Endothelial cell of umbilical vein (primary cell): ENCODE measurements at regions not wholly inside any gene's neighbourhood (a gene's known extent, or its start where the extent isn't known, plus 50 kb on each side); places are given as distances from the start of the nearest gene placed in this dataset.

Experiments used
- BruUV-seq: library from RNA; stranded (reverse); fragments of 400-500 nt; replicated peaks from 2 replicates; lab custom pipeline; 2021; lab: Mats Ljungman, UMichigan
- CTCF ChIA-PET: fragments of 300-600, 350-600 bp; sonication (Branson Sonifier 250); formaldehyde crosslinking; loops from one replicate; lab custom pipeline; 2021; ENCODE audit warnings: antibody characterized with exemption, inconsistent platforms; lab: Charles Lee
- POLR2A ChIA-PET: fragments of 300-600, 350-600 bp; sonication (Branson Sonifier 250); formaldehyde crosslinking; loops from one replicate; lab custom pipeline; 2021; ENCODE audit warnings: antibody characterized with exemption, inconsistent platforms; lab: Charles Lee
- DNase-seq: peaks from one replicate; pipeline ENCODE4 v3.0.0-alpha.2; 2011; ENCODE audit warnings: low read depth, low spot score
- FAIRE-seq: peaks from 2 replicates; lab custom pipeline; 2011; peaks lifted over from hg19 to GRCh38; lab: Jason Lieb, UNC
- H2AFZ ChIP-seq: 2 replicates; pipeline ENCODE4 v1.6.0; 2012; ENCODE audit warnings: low read depth, low read length, control low read depth, inconsistent platforms
- H3K27ac ChIP-seq: 2 replicates; pipeline ENCODE4 v1.5.1; 2011; ENCODE audit warnings: low read depth, mild to moderate bottlenecking, control low read depth, low read length, moderate library complexity; ENCODE audit not compliant: insufficient read depth
- H3K27me3 ChIP-seq, 2 experiments: 2 replicates each; pipeline versions ENCODE4 v1.6.0 to v1.6.1; 2011; ENCODE audit warnings: low read length in 2 of 2, mixed read lengths in 1 of 2; ENCODE audit not compliant: control insufficient read depth in 2 of 2, insufficient read depth in 2 of 2
- H3K36me3 ChIP-seq, 2 experiments: 2 replicates in 1 of 2; 3 replicates in 1 of 2; pipeline ENCODE4 v1.5.1; 2011; ENCODE audit warnings: low read length in 2 of 2, mild to moderate bottlenecking in 1 of 2, moderate library complexity in 1 of 2; ENCODE audit not compliant: control insufficient read depth in 2 of 2, insufficient read depth in 2 of 2; ENCODE audit errors: extremely low read depth in 1 of 2
- H3K4me1 ChIP-seq: 3 replicates; pipeline ENCODE4 v1.5.1; 2011; ENCODE audit warnings: mild to moderate bottlenecking, low read length; ENCODE audit not compliant: control insufficient read depth, insufficient read depth; ENCODE audit errors: extremely low read depth
- H3K4me2 ChIP-seq: 2 replicates; pipeline ENCODE4 v1.6.1; 2011; ENCODE audit warnings: low read length, control low read depth, mixed read lengths; ENCODE audit not compliant: insufficient read depth
- H3K4me3 ChIP-seq, 3 experiments: fragments of 200-600 bp in 1 of 3; sonication (generic), shearing (Covaris generic) in 1 of 3; replicated peaks in 1 of 3; 2 replicates each; pipeline ENCODE4 v1.5.1; 2011 to 2016; ENCODE audit warnings: control low read depth in 3 of 3, low read length in 3 of 3, mild to moderate bottlenecking in 2 of 3, inconsistent platforms in 1 of 3, low read depth in 1 of 3, moderate library complexity in 1 of 3; ENCODE audit not compliant: insufficient read depth in 1 of 3
- H3K79me2 ChIP-seq: 2 replicates; pipeline ENCODE4 v1.6.0; 2012; ENCODE audit warnings: low read length, inconsistent platforms; ENCODE audit not compliant: control insufficient read depth, insufficient read depth
- H3K9ac ChIP-seq: replicated peaks from 2 replicates; pipeline ENCODE3; 2011; ENCODE audit warnings: low read length, control low read depth; ENCODE audit not compliant: insufficient read depth; ENCODE audit errors: extremely low read depth
- H3K9me1 ChIP-seq: replicated peaks from 3 replicates; pipeline ENCODE4 v1.6.0; 2011; ENCODE audit warnings: mild to moderate bottlenecking, low read length; ENCODE audit not compliant: control insufficient read depth, insufficient read depth; ENCODE audit errors: extremely low read depth
- H3K9me3 ChIP-seq: replicated peaks from 2 replicates; pipeline ENCODE4 v1.5.1; 2012; ENCODE audit warnings: low read length, inconsistent platforms; ENCODE audit not compliant: control insufficient read depth, insufficient read depth
- H4K20me1 ChIP-seq: replicated peaks from 2 replicates; pipeline ENCODE3; 2011; ENCODE audit warnings: mild to moderate bottlenecking, low read length; ENCODE audit not compliant: control insufficient read depth, insufficient read depth; ENCODE audit errors: extremely low read depth
- EZH2 ChIP-seq: IDR thresholded peaks from 2 replicates; pipeline ENCODE4 v1.6.1; 2012; ENCODE audit warnings: borderline replicate concordance, low read depth, mild to moderate bottlenecking, moderate library complexity, low read length, inconsistent platforms; ENCODE audit not compliant: severe bottlenecking
- FOS ChIP-seq: IDR thresholded peaks from 2 replicates; pipeline ENCODE4 v1.6.1; 2011; ENCODE audit warnings: mild to moderate bottlenecking, low read length, moderate library complexity, borderline replicate concordance; ENCODE audit not compliant: insufficient read depth
- GATA2 ChIP-seq: IDR thresholded peaks from 2 replicates; pipeline ENCODE4 v1.7.0; 2011; ENCODE audit warnings: low read depth, mild to moderate bottlenecking, moderate library complexity, mixed read lengths, low read length; ENCODE audit not compliant: insufficient read length, insufficient read depth
- JUN ChIP-seq: IDR thresholded peaks from 2 replicates; pipeline ENCODE4 v1.6.1; 2011; ENCODE audit warnings: borderline replicate concordance, low read depth; ENCODE audit not compliant: insufficient read length, insufficient read depth
- MYC ChIP-seq: IDR thresholded peaks from one replicate; pipeline ENCODE4 v1.6.1; 2011; ENCODE audit warnings: mild to moderate bottlenecking, low read depth, low read length
- POLR2A ChIP-seq: IDR thresholded peaks from 2 replicates; pipeline ENCODE4 v1.6.1; 2012; ENCODE audit warnings: low read depth, mild to moderate bottlenecking, control low read depth, low read length
- POLR2AphosphoS5 ChIP-seq: IDR thresholded peaks from 2 replicates; pipeline ENCODE4 v1.6.1; 2012; ENCODE audit warnings: low read depth, mild to moderate bottlenecking, control low read depth, low read length, moderate library complexity; ENCODE audit not compliant: insufficient read depth
- dilution Hi-C: fragments of 300-500 bp; cut with MboI; formaldehyde crosslinking; loops from one replicate; pipeline ENCODE4 v1.15.0; 2019; ENCODE audit warnings: low sequenced_read_pairs; ENCODE audit not compliant: extremely low pct_ligation_motif_present
- intact Hi-C: fragments of 100-400 bp; cut with micrococcal nuclease; formaldehyde crosslinking; loops from one replicate; pipeline ENCODE4 v1.10.0; 2022
- TF ChIP-seq, protein P1 (sequence below): IDR thresholded peaks from 2 replicates; pipeline ENCODE4 v1.6.1; 2011; ENCODE audit not compliant: insufficient read depth, insufficient read length
- TF ChIP-seq, protein P2 (sequence below), 2 donors: IDR thresholded peaks; 1 replicate in 1 of 2; 2 replicates in 1 of 2; pipeline ENCODE4 v1.5.1; 2011; ENCODE audit warnings: low read length in 2 of 2, mild to moderate bottlenecking in 2 of 2, moderate library complexity in 2 of 2, control low read depth in 1 of 2, inconsistent platforms in 1 of 2, low read depth in 1 of 2; ENCODE audit not compliant: insufficient read depth in 1 of 2; ENCODE audit errors: extremely low read depth in 1 of 2

DNA sequence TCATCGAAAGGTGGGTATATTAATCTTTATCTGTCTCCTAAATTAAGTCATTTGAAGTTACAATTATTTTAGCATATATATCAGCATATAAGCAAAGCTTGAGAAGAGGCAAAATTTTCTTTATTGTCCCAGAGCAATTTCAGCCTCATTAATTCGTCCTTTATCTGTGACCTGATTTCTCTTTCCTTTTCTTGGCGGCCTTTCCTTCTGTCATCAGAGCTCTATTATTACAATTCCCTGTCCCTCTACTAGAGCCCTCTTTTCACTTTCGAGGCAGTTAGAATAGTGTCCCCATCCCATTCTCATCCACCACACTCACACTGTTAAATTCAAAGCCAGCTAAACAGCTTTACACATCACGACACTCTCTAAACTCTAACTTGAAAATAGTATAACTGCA lies 1293.2 kb upstream of the FAM98A start:
- CTCF ChIA-PET = no interaction called here
- intact Hi-C loops = no loop called here
- Histone ChIP-seq H3K36me3 (no peaks in the 10 kb centered on the region), H3K9me3 (peaks cover under 1% of the 10 kb centered on the region), H3K4me2 (no peak overlapping the region), H3K27me3 (no peaks in the 10 kb centered on the region), H4K20me1 (no peaks in the 10 kb centered on the region), H2AFZ (no peak overlapping the region), H3K4me3 (no peak overlapping the region), H3K9me1 (no peaks in the 10 kb centered on the region), H3K79me2 (no peaks in the 10 kb centered on the region), H3K9ac (no peak overlapping the region), H3K27ac (no peak overlapping the region), H3K4me1 (no peaks in the 10 kb centered on the region)
- POLR2A ChIA-PET = no interaction called here
- DNase-seq = no peak
- BruUV-seq = no TSS peak
- no peak for TF ChIP-seq EZH2
- no peak for TF ChIP-seq MYC
- TF ChIP-seq, protein P1, sequence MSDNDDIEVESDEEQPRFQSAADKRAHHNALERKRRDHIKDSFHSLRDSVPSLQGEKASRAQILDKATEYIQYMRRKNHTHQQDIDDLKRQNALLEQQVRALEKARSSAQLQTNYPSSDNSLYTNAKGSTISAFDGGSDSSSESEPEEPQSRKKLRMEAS = no peak
- no peak for TF ChIP-seq POLR2A
- FAIRE-seq = no peak
- dilution Hi-C loops = no loop called here

DNA sequence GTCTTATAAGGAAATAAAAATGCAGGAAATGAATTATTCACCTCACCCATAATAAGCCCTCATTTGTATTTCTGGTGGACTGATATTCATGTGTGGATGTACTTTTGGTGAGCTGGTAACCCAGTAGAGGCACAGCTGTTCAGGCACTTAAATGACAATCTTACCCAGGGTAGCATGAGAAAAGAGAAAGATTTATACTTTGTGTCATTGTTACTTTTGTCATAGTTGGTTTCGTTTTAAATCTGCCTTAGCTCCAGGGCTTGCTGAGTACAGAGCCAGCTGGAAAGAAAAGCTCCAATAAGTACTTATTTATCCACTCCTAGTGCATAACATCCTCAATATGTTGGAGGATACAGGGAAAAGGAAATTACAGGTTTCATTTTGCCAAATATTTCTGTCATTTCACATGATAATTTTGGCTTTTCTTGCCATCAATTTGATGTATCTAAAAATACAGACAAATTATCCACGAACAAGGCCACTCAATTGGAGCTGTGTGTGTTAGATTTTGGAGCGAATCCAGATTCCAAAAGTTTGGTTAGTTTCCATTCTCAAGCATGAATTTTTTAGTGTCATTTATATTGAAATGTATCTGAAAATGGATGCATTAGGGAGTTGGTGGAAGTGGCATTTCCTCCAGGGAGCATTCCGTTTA lies 1276.1 kb upstream of the FAM98A start:
- peaks cover 2% of the 10 kb centered on the region for H3K9me3 ChIP-seq
- H3K36me3 ChIP-seq = no peaks in the 10 kb centered on the region
- no peaks in the 10 kb centered on the region for H3K9me1 ChIP-seq
- H3K4me1 ChIP-seq = no peaks in the 10 kb centered on the region
- H3K27ac ChIP-seq = no peak overlapping the region
- DNase-seq = no peak
- POLR2A ChIA-PET = no interaction called here
- dilution Hi-C loops (no loop called here), intact Hi-C loops (no loop called here)
- H3K79me2 ChIP-seq = no peaks in the 10 kb centered on the region
- H2AFZ ChIP-seq = no peak overlapping the region
- no peaks in the 10 kb centered on the region for H4K20me1 ChIP-seq
- H3K27me3 ChIP-seq = no peaks in the 10 kb centered on the region
- TF ChIP-seq EZH2 = no peak
- TF ChIP-seq, protein P1 = no peak
- no peak for TF ChIP-seq MYC
- TF ChIP-seq, protein P2, sequence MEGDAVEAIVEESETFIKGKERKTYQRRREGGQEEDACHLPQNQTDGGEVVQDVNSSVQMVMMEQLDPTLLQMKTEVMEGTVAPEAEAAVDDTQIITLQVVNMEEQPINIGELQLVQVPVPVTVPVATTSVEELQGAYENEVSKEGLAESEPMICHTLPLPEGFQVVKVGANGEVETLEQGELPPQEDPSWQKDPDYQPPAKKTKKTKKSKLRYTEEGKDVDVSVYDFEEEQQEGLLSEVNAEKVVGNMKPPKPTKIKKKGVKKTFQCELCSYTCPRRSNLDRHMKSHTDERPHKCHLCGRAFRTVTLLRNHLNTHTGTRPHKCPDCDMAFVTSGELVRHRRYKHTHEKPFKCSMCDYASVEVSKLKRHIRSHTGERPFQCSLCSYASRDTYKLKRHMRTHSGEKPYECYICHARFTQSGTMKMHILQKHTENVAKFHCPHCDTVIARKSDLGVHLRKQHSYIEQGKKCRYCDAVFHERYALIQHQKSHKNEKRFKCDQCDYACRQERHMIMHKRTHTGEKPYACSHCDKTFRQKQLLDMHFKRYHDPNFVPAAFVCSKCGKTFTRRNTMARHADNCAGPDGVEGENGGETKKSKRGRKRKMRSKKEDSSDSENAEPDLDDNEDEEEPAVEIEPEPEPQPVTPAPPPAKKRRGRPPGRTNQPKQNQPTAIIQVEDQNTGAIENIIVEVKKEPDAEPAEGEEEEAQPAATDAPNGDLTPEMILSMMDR (IDR thresholded peaks at IDR 0.05; ENCODE audit: extremely low read depth in 1 of 2, insufficient read depth in 1 of 2, low read depth in 1 of 2, low read length in 2 of 2) = no peak
- TF ChIP-seq POLR2A = no peak
- no peak for TF ChIP-seq JUN
- TF ChIP-seq GATA2 = no peak
- TF ChIP-seq FOS = no peak
- no peak for TF ChIP-seq POLR2AphosphoS5
- no peak for FAIRE-seq
- H3K4me2 ChIP-seq = no peak overlapping the region
- H3K4me3 ChIP-seq = no peak overlapping the region
- no TSS peak for BruUV-seq
- H3K9ac ChIP-seq = no peak overlapping the region
- CTCF ChIA-PET = no interaction called here
